GM12892 (cell line): ENCODE measurements at regions not wholly inside any gene's neighbourhood (a gene's known extent, or its start where the extent isn't known, plus 50 kb on each side); places are given as distances from the start of the nearest gene placed in this dataset.

ENCODE experiments used
- DNase-seq: peaks from one replicate; pipeline ENCODE4 v3.0.0; 2011; ENCODE audit not compliant: insufficient read length
- FAIRE-seq: peaks from 2 replicates; lab custom pipeline; 2011; peaks lifted over from hg19 to GRCh38; lab: Jason Lieb, UNC
- POLR2A ChIP-seq: IDR thresholded peaks from 2 replicates; pipeline ENCODE4 v1.6.1; 2011; ENCODE audit warnings: low read depth, low read length, control low read depth
- POLR2AphosphoS5 ChIP-seq: IDR thresholded peaks from 2 replicates; pipeline ENCODE4 v1.6.1; 2011; ENCODE audit warnings: low read depth, low read length, control low read depth
- TAF1 ChIP-seq: IDR thresholded peaks from 2 replicates; pipeline ENCODE4 v1.6.1; 2011; ENCODE audit warnings: low read depth, mild to moderate bottlenecking, control low read depth, low read length, borderline replicate concordance

GRCh38 chr12:5124401-5124800 is 80.7 kb downstream of the KCNA5 start:
- DNase-seq (no peak), FAIRE-seq (no peak)
- TF ChIP-seq POLR2AphosphoS5, result no peak
- TF ChIP-seq TAF1, result no peak
- TF ChIP-seq POLR2A, result no peak

- FAIRE-seq, result no peak
- DNase-seq, result no peak
- no peak for TF ChIP-seq POLR2AphosphoS5
- no peak for TF ChIP-seq TAF1
- no peak for TF ChIP-seq POLR2A
These were observed 91.3 kb downstream of the KCNA5 start for GRCh38 chr12:5134861-5135525.

DNA sequence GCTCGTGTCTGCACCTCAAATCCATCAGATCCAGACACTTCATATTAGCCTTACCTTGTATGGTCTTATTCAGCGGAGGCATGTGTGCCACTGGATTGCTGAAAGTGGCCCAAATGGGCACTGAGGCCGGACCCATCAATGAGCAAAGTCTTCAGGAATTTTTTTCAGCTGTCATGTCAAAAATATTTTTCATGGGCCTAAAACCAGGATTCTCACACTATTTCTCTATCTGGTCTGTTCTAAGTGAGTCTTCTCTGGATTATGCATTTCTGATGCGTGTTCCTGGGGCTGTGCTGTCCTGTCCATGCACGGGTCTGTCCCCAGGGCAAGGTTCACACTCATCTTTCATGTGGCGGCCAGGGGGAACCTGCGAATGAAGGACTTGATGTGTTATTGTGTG is 94.6 kb downstream of the KCNA5 start:
- FAIRE-seq (no peak), DNase-seq (no peak)
- no peak for TF ChIP-seq POLR2A
- TF ChIP-seq POLR2AphosphoS5, result no peak
- TF ChIP-seq TAF1, result no peak

GRCh38 chr12:5138845-5139244 is 95.2 kb downstream of the KCNA5 start:
- FAIRE-seq, result no peak

GRCh38 chr12:5139751-5140150 is 96.1 kb downstream of the KCNA5 start:
- TF ChIP-seq TAF1 (no peak), POLR2AphosphoS5 (no peak), POLR2A (no peak)
- no peak for FAIRE-seq
- no peak for DNase-seq

More at GRCh38 chr12:5138845-5139244, 95.2 kb downstream of the KCNA5 start:
- DNase-seq, result no peak
- TF ChIP-seq POLR2AphosphoS5 (no peak), POLR2A (no peak), TAF1 (no peak)

DNA sequence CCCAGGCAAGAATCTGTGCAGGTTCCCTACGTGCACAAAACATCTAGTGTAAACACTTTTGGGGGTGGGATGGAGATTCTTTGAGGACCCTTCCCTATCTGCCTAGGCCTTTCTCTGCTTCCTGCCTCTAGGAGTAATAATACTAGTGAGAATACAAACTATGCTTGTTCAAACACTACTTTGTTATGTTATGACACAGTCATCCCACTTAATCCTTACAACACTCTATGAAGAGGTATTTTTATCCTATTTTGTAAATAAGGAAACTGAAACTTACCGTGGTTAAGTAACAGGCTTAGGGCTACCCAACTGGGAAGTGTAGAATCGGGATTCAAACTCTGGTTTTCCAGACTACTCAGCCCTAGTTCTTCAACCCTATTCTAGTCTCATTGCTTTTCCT is 96.5 kb downstream of the KCNA5 start:
- FAIRE-seq (no peak), DNase-seq (no peak)
- TF ChIP-seq TAF1 (no peak), POLR2AphosphoS5 (no peak), POLR2A (no peak)

DNA sequence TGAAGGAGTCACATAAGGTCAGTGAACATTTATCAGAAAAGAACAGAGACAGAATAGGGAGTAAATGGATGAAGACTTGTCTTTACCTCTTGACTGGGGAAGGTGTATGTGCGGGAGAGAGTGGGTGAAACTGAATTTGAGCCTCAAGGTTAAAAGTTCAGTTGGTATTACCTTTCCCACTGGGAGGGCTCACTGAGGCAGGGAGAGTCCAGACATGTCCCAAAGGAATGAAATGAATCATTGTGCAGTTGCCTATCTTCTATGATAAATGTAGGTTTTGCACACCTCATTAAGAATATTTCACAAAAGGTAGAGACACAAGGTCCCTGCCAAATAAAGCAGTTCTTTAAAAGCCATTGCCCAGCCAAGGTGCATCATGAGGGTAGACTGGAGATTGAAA is 105.2 kb downstream of the KCNA5 start:
- FAIRE-seq (no peak), DNase-seq (no peak)
- no peak for TF ChIP-seq POLR2AphosphoS5
- TF ChIP-seq TAF1, result no peak
- TF ChIP-seq POLR2A, result no peak

DNA sequence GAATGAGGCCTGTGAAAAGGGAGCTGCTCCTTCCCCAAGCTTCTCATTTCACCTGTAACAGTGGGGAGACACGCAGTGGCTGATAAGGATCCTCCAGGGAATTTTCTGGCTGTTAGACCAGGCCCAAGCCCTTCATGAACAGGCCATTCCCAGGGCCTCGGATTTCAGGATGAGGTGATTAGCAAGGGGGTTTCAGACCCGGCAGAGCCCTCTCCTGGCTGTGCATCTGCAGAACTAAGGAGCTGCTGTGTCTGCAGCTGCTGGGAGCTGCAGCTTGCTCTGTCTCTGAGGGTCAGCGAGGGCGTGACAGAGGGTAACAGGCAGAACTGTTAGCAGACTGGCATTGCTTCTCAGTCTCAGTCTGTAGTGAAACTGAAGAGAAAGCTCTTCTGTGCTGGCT is 110.4 kb downstream of the KCNA5 start:
- TF ChIP-seq POLR2AphosphoS5, result no peak
- no peak for DNase-seq
- no peak for FAIRE-seq

DNA sequence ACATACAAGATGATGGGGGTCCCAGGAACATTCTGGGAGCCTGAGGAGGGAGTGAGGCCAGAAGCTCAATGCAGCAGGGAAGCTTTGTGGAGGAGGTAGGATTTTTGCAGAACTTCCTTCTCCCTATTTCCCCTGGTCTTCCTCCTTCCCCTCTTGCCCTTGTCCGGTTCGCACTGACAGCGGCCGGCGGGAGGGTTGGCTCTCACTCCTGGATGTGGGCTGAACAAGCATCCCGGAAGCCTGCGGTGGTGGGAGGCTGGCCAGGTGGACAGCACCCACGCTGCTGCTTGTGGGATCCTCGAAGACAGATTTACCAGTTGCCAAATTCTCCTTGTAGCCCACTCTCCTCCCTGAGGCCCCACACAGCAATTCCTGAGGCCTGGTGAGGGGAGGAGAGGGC is 112.2 kb downstream of the KCNA5 start:
- TF ChIP-seq TAF1 (no peak), POLR2AphosphoS5 (no peak), POLR2A (no peak)
- FAIRE-seq, result no peak
- DNase-seq, result no peak

- no peak for FAIRE-seq
- no peak for TF ChIP-seq TAF1
- no peak for TF ChIP-seq POLR2A
- TF ChIP-seq POLR2AphosphoS5, result no peak
- DNase-seq, result no peak
These were observed 117.1 kb downstream of the KCNA5 start for GRCh38 chr12:5160827-5161226.

DNA sequence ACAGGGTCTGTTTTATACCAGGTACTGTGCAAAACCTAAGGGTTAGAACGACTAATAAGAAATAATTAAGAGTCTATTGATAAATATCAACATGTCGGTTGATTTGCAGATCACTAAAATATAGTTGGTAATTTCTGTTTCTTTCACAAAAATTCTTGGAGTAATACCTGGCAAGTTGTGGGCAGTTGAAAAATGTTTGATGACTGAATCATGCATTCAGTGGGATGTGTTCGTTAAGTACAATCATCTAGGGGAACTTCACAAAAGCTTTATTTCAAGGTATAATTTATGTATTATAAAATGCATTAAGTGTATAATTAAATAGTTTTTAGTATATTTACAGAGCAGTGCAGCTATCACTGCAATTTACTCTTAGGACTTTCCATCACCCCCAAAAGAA is 120.0 kb downstream of the KCNA5 start:
- TF ChIP-seq TAF1 (no peak), POLR2A (no peak), POLR2AphosphoS5 (no peak)
- DNase-seq, result no peak
- no peak for FAIRE-seq

- FAIRE-seq, result no peak
These were observed 121.8 kb downstream of the KCNA5 start for GRCh38 chr12:5165296-5165970.

GRCh38 chr12:5166976-5167375 is 123.3 kb downstream of the KCNA5 start:
- no peak for TF ChIP-seq POLR2A
- TF ChIP-seq POLR2AphosphoS5, result no peak
- no peak for TF ChIP-seq TAF1
- DNase-seq, result no peak
- FAIRE-seq, result no peak

More at GRCh38 chr12:5165296-5165970, 121.8 kb downstream of the KCNA5 start:
- TF ChIP-seq POLR2AphosphoS5, result no peak
- TF ChIP-seq TAF1, result no peak
- TF ChIP-seq POLR2A, result no peak
- no peak for DNase-seq

GRCh38 chr12:5168148-5168547 is 124.5 kb downstream of the KCNA5 start:
- FAIRE-seq (no peak), DNase-seq (no peak)
- TF ChIP-seq TAF1 (no peak), POLR2A (no peak), POLR2AphosphoS5 (no peak)
